Activated CD4-positive, alpha-beta memory T cell treated with anti-CD3 and anti-CD28 coated beads for 36 hours (primary cell): ENCODE measurements at regions not wholly inside any gene's neighbourhood (a gene's known extent, or its start where the extent isn't known, plus 50 kb on each side); places are given as distances from the start of the nearest gene placed in this dataset.

Source experiments
- CTCF ChIA-PET: fragments of 350-600 bp; sonication (Branson Sonifier 250); formaldehyde crosslinking; loops from one replicate; lab custom pipeline; 2021; ENCODE audit warnings: antibody characterized with exemption, inconsistent platforms; lab: Charles Lee
- POLR2A ChIA-PET: fragments of 350-600 bp; sonication (Branson Sonifier 250); formaldehyde crosslinking; loops from one replicate; lab custom pipeline; 2021; ENCODE audit warnings: antibody characterized with exemption; lab: Charles Lee
- DNase-seq: peaks from one replicate; pipeline ENCODE4 v3.0.0-alpha.2; 2020
- H3K27ac Mint-ChIP-seq: one replicate; pipeline ENCODE4 v1.8.0; 2021; ENCODE audit warnings: mixed read lengths
- H3K27me3 Mint-ChIP-seq: one replicate; pipeline ENCODE4 v1.8.0; 2021; ENCODE audit warnings: mixed read lengths
- H3K36me3 Mint-ChIP-seq: one replicate; pipeline ENCODE4 v1.8.0; 2021; ENCODE audit warnings: mixed read lengths
- H3K4me1 Mint-ChIP-seq: one replicate; pipeline ENCODE4 v1.8.0; 2021; ENCODE audit warnings: low read depth, mixed read lengths
- H3K4me3 Mint-ChIP-seq: one replicate; pipeline ENCODE4 v1.8.0; 2021; ENCODE audit warnings: mild to moderate bottlenecking, mixed read lengths
- H3K9me3 Mint-ChIP-seq: one replicate; pipeline ENCODE4 v1.8.0; 2021; ENCODE audit warnings: mixed read lengths
- intact Hi-C: fragments of 100-400 bp; cut with micrococcal nuclease; formaldehyde crosslinking; loops from one replicate; pipeline ENCODE4 v1.15.1; 2023

GRCh38 chr12:38016602-38017001 is 300.0 kb upstream of the ALG10B start:
- H3K27ac Mint-ChIP-seq = no peak overlapping the region
- H3K36me3 Mint-ChIP-seq = no peaks in the 10 kb centered on the region
- peaks cover 19% of the 10 kb centered on the region for H3K9me3 Mint-ChIP-seq
- intact Hi-C loops = no loop called here
- no peak overlapping the region for H3K4me3 Mint-ChIP-seq
- no peaks in the 10 kb centered on the region for H3K4me1 Mint-ChIP-seq
- no peak for DNase-seq
- CTCF ChIA-PET = no interaction called here
- POLR2A ChIA-PET = no interaction called here
- no peaks in the 10 kb centered on the region for H3K27me3 Mint-ChIP-seq

GRCh38 chr12:38025916-38026315 is 290.7 kb upstream of the ALG10B start:
- intact Hi-C loops = no loop called here
- Mint-ChIP-seq H3K36me3 (no peaks in the 10 kb centered on the region), H3K27me3 (no peaks in the 10 kb centered on the region), H3K9me3 (peaks cover 39% of the 10 kb centered on the region), H3K27ac (no peak overlapping the region), H3K4me1 (no peaks in the 10 kb centered on the region), H3K4me3 (no peak overlapping the region)
- POLR2A ChIA-PET = no interaction called here
- DNase-seq = no peak
- CTCF ChIA-PET = no interaction called here

- Mint-ChIP-seq H3K27me3 (no peaks in the 10 kb centered on the region), H3K9me3 (peaks cover 53% of the 10 kb centered on the region), H3K36me3 (no peaks in the 10 kb centered on the region), H3K4me1 (no peaks in the 10 kb centered on the region), H3K27ac (no peak overlapping the region), H3K4me3 (no peak overlapping the region)
- CTCF ChIA-PET = no interaction called here
- no peak for DNase-seq
- POLR2A ChIA-PET = no interaction called here
- intact Hi-C loops = no loop called here
Observed at GRCh38 chr12:38053113-38053512, 263.5 kb upstream of the ALG10B start.

- no peak for DNase-seq
- no peaks in the 10 kb centered on the region for H3K4me1 Mint-ChIP-seq
- H3K36me3 Mint-ChIP-seq = no peaks in the 10 kb centered on the region
- intact Hi-C loops = no loop called here
- ChIA-PET CTCF (no interaction called here), POLR2A (no interaction called here)
- H3K27ac Mint-ChIP-seq = no peak overlapping the region
- no peaks in the 10 kb centered on the region for H3K27me3 Mint-ChIP-seq
- peaks cover 50% of the 10 kb centered on the region for H3K9me3 Mint-ChIP-seq
- no peak overlapping the region for H3K4me3 Mint-ChIP-seq
Observed at GRCh38 chr12:38053655-38054464, 262.7 kb upstream of the ALG10B start.

GRCh38 chr12:38056701-38057689 is 259.6 kb upstream of the ALG10B start:
- Mint-ChIP-seq H3K9me3 (peaks cover 43% of the 10 kb centered on the region), H3K4me3 (no peak overlapping the region), H3K27ac (no peak overlapping the region), H3K4me1 (no peaks in the 10 kb centered on the region), H3K27me3 (no peaks in the 10 kb centered on the region), H3K36me3 (no peaks in the 10 kb centered on the region)
- POLR2A ChIA-PET = no interaction called here
- intact Hi-C loops = no loop called here
- DNase-seq = no peak
- CTCF ChIA-PET = no interaction called here

GRCh38 chr12:38099686-38100085 is 216.9 kb upstream of the ALG10B start:
- peaks cover 21% of the 10 kb centered on the region for H3K9me3 Mint-ChIP-seq
- H3K4me3 Mint-ChIP-seq = no peak overlapping the region
- no peaks in the 10 kb centered on the region for H3K36me3 Mint-ChIP-seq
- no peaks in the 10 kb centered on the region for H3K27me3 Mint-ChIP-seq
- DNase-seq = no peak
- POLR2A ChIA-PET = no interaction called here
- intact Hi-C loops = no loop called here
- H3K27ac Mint-ChIP-seq = no peak overlapping the region
- no peaks in the 10 kb centered on the region for H3K4me1 Mint-ChIP-seq
- CTCF ChIA-PET = no interaction called here

- Mint-ChIP-seq H3K9me3 (peaks cover 15% of the 10 kb centered on the region), H3K27ac (no peak overlapping the region), H3K4me1 (no peaks in the 10 kb centered on the region), H3K27me3 (no peaks in the 10 kb centered on the region), H3K4me3 (no peak overlapping the region), H3K36me3 (no peaks in the 10 kb centered on the region)
- ChIA-PET CTCF (no interaction called here), POLR2A (no interaction called here)
- no peak for DNase-seq
- intact Hi-C loops = no loop called here
Observed at GRCh38 chr12:38101753-38102152, 214.8 kb upstream of the ALG10B start.

GRCh38 chr12:38102197-38102596 is 214.4 kb upstream of the ALG10B start:
- Mint-ChIP-seq H3K27me3 (no peaks in the 10 kb centered on the region), H3K4me3 (no peak overlapping the region), H3K27ac (no peak overlapping the region), H3K9me3 (peaks cover 12% of the 10 kb centered on the region), H3K36me3 (no peaks in the 10 kb centered on the region), H3K4me1 (no peaks in the 10 kb centered on the region)
- ChIA-PET CTCF (no interaction called here), POLR2A (no interaction called here)
- no peak for DNase-seq
- intact Hi-C loops = no loop called here

- no peaks in the 10 kb centered on the region for H3K9me3 Mint-ChIP-seq
- no peak overlapping the region for H3K4me3 Mint-ChIP-seq
- DNase-seq = no peak
- H3K4me1 Mint-ChIP-seq = no peaks in the 10 kb centered on the region
- no peak overlapping the region for H3K27ac Mint-ChIP-seq
- intact Hi-C loops = no loop called here
- no peaks in the 10 kb centered on the region for H3K27me3 Mint-ChIP-seq
- CTCF ChIA-PET = no interaction called here
- POLR2A ChIA-PET = no interaction called here
- H3K36me3 Mint-ChIP-seq = no peaks in the 10 kb centered on the region
Observed at GRCh38 chr12:38110026-38110699, 206.4 kb upstream of the ALG10B start.

GRCh38 chr12:38113991-38114390 is 202.6 kb upstream of the ALG10B start:
- POLR2A ChIA-PET = no interaction called here
- H3K27me3 Mint-ChIP-seq = peaks cover 2% of the 10 kb centered on the region

GRCh38 chr12:38116968-38117367 is 199.6 kb upstream of the ALG10B start:
- ChIA-PET CTCF (no interaction called here), POLR2A (no interaction called here)
- DNase-seq = no peak
- Mint-ChIP-seq H3K27me3 (peaks cover 2% of the 10 kb centered on the region), H3K4me1 (no peaks in the 10 kb centered on the region), H3K9me3 (no peaks in the 10 kb centered on the region), H3K27ac (no peak overlapping the region), H3K36me3 (no peaks in the 10 kb centered on the region), H3K4me3 (no peak overlapping the region)
- intact Hi-C loops = no loop called here

More at GRCh38 chr12:38113991-38114390, 202.6 kb upstream of the ALG10B start:
- no peaks in the 10 kb centered on the region for H3K36me3 Mint-ChIP-seq
- intact Hi-C loops = no loop called here
- CTCF ChIA-PET = no interaction called here
- no peak overlapping the region for H3K4me3 Mint-ChIP-seq
- DNase-seq = no peak
- no peaks in the 10 kb centered on the region for H3K4me1 Mint-ChIP-seq
- H3K27ac Mint-ChIP-seq = no peak overlapping the region
- H3K9me3 Mint-ChIP-seq = no peaks in the 10 kb centered on the region

GRCh38 chr12:38118632-38119031 is 197.9 kb upstream of the ALG10B start:
- intact Hi-C loops = no loop called here
- Mint-ChIP-seq H3K4me1 (no peaks in the 10 kb centered on the region), H3K9me3 (peaks cover 5% of the 10 kb centered on the region), H3K27me3 (peaks cover 2% of the 10 kb centered on the region), H3K36me3 (no peaks in the 10 kb centered on the region), H3K27ac (no peak overlapping the region), H3K4me3 (no peak overlapping the region)
- POLR2A ChIA-PET = no interaction called here
- CTCF ChIA-PET = no interaction called here
- DNase-seq = no peak
